HG03469 (cell line): ENCODE measurements at regions not wholly inside any gene's neighbourhood (a gene's known extent, or its start where the extent isn't known, plus 50 kb on each side); places are given as distances from the start of the nearest gene placed in this dataset.

Source experiments
- ATAC-seq: cut with Tn5 transposase; IDR thresholded peaks from one replicate; pipeline ENCODE4 v1.9.1; 2021; ENCODE audit warnings: mild to moderate bottlenecking, moderate library complexity, moderate number of reproducible peaks; ENCODE audit not compliant: unreplicated experiment

- no peak for ATAC-seq
These were observed 141.6 kb upstream of the MAX start for GRCh38 chr14:65243766-65244442.

DNA sequence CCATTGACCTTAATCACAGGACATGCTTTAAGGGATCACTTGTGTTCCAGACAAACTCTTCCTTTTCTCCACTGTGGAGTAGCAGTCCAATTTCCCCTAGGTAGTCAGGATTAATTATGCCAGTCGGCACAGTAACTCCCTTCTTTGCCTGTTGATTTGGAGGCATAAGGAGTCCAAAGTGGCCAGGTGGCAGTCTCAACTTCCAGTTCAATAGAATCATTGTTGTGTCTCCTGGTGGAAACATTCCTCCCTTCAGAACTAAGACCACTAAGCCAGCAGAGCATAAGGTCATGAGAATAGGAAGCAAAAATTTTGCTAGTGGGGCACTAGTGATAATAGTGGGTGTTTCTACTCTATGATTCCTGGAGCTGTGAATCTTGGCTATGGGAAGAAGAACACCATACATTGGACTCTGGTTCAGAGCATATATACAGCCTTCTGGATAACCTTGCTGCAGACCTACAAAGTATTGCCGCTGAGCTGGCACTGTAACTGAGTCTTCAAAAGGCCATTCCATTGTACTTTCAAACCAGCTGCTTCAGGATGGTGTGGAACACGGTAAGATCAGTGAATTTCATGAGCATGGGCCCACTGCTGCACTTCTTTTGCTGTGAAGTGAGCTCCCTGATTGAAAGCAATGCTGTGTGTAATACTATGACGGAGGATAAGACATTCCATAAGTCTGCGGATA, 147.3 kb upstream of the MAX start:
- ATAC-seq, result no peak

- ATAC-seq, result no peak
These were observed 147.8 kb upstream of the MAX start for GRCh38 chr14:65250162-65250495.

DNA sequence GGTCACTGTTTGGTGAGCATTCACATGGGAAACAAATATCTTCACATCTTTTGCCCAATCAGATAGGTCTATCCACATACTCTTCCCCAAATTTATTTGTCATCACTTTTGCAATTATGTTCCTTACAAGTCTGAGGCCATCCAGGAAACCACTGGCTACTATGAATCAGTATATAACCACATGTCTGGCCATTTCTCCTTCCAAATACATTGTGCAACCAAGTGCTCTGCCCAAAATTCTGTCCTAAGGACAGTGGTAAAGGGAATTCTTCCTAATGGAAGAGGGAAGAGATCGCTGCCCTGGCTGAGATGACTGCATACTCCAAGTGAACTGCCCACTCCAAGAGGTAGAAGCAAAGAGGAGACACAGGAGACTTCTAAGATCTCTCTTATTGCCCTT, 148.9 kb upstream of the MAX start:
- ATAC-seq, result no peak

DNA sequence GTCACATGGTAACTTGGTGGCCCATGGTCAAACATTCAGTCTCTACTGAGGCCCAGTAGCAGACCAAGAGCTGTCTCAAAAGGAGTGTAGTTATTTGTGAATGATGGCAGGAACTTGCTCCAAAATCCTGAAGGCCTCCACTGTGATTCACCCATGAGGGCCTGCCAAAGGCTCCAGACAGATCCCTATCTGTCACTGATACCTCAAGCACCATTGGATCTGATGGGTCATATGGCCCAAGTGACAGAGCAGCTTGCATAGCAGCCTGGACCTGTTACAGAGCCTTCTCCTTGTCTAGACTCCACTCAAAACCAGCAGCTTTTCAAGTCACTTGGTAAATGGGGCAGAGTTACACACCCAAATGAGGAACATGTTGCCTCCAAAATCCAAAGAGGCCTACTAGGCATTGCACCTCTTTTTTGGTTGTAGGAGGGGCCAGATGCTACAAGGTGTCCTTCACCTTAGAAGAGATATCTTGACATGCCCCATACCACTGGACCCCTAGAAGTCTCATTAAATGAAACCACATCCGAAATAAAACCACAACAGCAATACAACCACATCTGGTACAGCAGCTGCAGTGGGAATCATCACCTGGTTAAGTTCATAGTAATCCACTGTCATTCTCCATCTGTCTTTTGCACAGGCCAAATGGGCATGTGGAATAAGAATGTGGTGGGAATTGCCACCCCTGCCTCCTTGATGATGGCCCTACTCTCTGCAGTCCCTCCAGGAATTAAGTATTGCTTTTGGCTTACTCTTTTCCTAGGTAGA, 150.4 kb upstream of the MAX start:
- ATAC-seq, result no peak

DNA sequence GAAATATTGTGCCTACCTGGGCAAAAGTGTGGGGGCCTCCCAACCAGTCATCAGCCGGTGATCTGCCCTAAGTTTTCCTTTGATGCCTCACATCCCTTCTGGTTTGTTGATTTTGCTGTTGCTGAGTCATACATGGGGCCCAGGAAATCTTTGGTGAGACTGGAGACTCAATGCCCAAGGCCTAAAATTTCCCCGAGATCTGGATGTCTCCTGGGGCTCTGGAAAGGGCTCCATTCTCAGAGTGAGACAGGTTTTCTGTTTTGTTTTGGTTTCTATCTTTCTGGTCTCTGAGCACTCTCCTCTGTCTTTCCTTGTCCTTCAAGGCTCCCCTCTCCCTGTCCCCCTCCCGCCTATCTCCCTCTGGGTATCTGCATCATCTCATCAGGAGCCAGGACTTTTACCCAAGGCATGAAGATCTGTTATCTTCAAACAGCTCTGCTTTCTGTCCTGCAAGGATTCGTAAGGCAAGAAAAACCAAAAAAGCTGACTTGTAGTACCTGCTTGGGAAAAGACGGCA, 152.8 kb upstream of the MAX start:
- no peak for ATAC-seq

DNA sequence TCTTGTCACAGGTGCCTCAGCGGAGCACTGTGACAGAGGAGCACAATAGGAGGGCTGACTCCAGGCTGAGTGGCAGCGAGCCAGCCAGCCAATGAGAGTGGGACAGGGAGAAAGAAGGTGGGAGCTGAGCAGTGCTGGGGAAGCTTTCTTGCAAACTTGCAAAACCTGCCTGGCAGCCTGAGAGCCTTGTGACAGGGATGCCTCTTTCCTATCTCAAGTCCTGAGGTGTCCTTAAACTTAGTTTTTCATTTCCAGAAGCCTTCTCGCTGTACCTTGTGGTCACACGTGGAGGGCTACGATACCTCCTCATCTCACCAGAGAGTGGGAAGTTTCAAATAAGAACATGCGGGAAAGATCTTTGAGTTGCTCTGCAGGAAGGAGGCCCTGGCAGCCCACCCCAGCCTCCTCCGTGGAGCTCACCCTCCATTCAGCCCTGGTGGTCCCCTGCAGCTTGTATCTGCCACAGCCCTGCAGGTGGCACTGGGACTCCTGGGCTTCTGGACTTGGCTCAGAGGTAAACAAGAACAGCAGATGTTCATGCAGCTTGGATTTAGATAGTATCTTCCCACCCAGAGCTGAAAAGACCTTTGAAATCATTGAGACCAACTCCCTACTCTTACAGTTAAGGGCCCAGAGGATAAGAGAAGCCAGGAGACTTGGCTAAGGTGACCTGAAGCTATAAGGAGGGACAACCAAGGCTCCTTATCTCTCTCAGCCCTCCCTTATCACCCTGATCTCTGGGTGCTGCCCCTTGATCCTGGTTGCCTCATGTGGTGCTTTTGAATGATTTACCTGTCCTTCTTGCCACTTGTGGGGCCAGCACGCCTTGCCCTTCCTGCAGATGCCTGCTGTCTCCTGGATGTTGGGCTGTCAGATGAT, 153.5 kb upstream of the MAX start:
- ATAC-seq, result no peak

DNA sequence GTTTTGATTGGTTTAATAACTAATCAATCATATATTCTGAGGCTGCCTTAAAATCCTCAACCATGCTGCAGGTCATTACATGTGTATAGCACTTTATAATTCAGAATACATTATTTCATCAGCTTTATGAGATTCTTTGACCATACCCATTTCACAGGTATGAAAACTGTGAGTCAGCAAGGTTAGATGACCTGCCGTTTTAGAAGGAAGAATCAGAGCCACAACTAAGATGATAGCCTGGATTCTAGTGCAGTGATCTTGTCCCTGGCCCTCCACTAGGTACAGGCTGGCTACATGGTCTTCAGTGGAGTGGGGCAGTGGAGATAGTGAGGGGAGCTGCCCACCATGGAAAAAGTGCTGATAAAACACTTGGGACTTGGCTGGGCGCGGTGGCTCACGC, 154.4 kb upstream of the MAX start:
- no peak for ATAC-seq

DNA sequence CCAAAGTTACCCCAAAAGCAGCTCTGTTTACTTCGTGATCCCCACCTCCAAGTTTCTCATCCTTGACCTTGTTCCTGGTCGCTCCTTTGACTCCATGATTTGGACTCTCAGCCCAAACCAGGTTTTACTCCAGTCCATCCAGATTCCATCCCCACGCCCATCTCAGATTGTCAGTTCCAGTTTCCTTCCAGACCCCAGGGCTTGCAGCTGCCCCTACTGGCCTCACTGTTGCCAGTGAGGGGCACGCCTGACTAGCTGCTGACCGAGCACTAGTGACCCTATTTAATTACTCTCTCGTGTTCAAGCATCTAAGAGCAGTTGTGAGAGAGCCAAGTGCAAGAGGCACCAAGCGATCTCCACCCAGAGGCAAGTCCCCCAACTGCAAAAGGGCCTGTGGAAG, 155.1 kb upstream of the FUT8 start:
- no peak for ATAC-seq

- no peak for ATAC-seq
These were observed 154.1 kb upstream of the FUT8 start for GRCh38 chr14:65258391-65258790.

- no peak for ATAC-seq
These were observed 153.5 kb upstream of the FUT8 start for GRCh38 chr14:65259000-65259399.

DNA sequence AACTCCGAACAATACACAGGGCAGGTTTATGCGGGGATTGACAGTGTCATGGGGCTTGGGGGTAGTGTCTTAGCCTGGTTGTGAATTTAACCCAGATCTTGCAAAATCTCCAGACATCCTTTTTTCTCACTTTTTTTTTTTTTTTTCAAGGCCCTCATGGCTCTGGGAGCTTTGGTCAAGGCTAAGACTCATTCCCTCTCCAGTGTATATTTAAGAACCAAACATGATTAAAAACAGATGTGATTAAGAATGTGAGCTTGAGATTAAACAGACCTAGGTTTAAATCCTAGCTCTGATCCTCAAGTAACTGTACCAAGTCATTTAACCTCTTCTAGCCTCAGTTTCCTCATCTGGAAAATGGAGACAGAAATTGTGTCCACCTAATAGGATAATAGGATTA, 151.7 kb upstream of the FUT8 start:
- no peak for ATAC-seq

GRCh38 chr14:65261425-65261920, 151.1 kb upstream of the FUT8 start:
- ATAC-seq, result no peak

DNA sequence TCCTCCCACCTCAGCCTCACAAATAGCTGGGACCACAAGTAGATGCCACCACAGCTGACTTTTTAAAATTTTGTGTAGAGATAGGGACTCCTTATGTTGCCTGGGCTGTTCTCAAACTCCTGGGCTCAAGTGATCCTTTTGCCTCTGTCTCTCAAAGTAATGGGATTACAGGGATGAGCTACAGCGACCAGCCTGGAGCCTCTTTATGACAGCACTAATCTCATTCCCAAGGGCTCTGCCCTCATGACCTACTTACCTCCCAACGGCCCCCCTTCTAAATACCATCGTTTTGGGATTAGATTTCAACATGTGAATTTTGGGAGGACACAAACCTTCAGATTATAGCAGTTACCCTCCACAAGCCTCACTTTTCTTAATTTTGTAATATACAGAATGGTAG, 150.6 kb upstream of the FUT8 start:
- no peak for ATAC-seq

DNA sequence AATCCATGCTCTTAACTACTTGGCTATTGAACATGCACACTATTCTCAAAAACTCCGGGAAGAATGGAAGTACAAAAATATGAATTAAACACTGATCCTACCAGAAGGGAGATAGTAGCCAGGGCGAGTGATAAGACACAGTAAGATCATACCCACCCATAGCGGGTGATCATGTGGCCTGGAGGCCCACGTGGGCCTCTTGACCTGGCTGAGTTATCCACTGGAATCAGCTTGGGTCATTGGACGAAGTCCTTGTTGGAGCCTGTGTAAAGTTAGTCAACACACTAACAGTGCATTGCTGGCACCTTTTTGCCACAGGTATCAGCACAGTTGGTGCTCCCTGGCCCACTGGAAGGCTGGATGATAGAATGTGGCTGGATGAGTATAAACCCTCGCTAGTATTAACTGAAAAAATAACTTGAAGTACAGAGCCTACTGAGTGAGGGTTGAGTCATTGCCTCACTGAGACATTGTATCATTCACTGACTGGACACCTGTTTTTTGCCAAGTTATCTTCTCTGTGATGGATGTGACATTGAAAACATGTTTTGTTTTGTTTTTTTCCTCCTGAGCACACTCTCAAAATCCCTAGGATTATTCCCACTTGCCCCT, 149.2 kb upstream of the FUT8 start:
- ATAC-seq, result no peak

DNA sequence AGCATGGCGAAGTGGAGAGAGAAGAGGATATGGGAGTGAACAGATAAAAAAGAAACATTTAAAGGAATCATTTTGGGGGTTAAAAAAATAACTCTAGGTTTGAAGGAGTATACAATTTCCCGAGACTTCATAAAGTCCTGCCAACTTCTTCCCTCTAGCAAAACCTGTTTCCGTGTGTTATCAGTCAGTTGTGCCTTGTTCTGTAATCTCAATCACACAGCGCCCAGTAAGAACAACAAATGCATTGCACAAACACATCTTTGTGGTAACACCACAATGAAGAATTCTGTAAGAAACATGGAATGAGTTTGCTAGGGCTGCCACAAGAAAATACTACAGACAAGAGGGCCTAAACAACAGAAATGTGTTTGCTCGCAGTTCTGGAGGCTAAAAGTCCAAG, 144.7 kb upstream of the FUT8 start:
- no peak for ATAC-seq

GRCh38 chr14:65268594-65268993, 143.9 kb upstream of the FUT8 start:
- ATAC-seq, result no peak

DNA sequence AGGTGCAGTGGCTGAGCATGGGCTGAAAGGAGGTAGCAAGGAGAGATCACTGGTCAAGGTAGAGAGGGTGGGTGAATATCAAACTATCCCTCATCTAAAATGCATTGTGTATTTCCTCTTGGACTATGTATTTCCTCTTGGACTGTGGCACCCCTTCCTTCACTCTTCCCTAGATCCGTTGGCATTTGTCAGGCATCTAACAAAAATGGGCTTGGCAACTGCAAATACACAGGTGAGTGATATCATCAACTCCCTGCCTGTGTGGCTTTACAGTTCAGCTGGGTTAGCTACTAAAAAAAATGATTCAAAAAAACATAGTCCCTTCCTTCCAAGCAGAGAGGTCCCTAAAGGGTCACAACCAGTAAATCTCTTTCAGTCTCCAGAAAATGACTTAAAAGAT, 142.8 kb upstream of the FUT8 start:
- no peak for ATAC-seq

DNA sequence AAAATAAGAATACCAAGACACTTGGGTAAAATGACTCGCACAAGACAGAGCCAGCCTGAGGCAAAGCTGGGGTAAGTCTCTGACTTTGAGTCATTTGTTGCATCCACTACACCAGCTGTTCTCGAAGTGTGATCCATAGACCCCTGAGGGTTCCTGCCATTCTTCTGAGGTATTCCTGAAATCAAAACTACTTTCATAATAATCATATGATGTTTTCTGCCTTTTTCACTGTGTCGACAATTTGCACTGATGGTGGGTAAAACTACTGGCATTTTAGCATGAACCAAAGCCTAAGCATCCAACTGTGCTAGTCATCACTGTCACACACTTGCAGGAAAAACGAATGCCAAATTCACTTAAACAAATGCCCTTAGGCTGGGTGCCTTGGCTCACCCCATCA, 135.5 kb upstream of the FUT8 start:
- no peak for ATAC-seq

DNA sequence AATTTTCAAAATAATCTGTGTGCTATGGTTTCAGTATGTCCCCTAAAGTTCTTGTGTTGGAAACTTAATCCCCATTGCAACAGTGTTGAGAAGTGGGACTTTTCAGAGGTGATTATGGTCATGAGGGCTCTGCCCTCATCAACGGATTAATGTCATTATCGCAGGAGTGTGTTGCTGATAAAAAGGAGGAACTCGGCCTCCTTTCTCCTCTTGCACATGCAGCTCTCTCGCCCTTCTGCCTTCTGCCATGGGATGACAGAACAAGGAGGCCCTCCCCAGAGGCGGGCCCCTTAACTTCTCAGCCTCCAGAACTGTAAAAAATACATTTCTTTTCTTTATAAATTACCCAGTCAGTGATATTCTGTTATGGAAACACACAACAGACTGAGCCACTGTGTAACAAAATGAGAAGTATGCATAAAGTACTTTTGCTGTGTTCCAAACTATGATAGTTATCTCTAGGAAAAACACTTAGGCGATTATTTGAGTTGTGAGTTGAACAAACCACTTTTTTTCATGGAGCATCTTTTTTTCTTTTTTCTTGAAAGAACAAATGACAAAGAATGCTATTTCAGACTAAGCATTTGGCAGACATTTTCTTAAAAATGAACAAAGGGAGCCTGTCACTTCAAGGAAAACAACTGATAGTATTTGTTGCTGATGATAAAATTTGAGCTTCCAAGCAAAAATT, 134.8 kb upstream of the FUT8 start:
- ATAC-seq, result no peak
